Panc1 (cell line): ENCODE measurements at regions not wholly inside any gene's neighbourhood (a gene's known extent, or its start where the extent isn't known, plus 50 kb on each side); places are given as distances from the start of the nearest gene placed in this dataset.

Experiments used
- ATAC-seq: fragments of 200-7000 bp; cut with Tn5 transposase; 2 replicates; pipeline ENCODE4 v1.9.1; 2020; ENCODE audit warnings: mild to moderate bottlenecking, moderate library complexity
- BruUV-seq: library from RNA; stranded (reverse); fragments of 400-500 nt; replicated peaks from 2 replicates; lab custom pipeline; 2021; lab: Mats Ljungman, UMichigan
- CTCF ChIA-PET: fragments of 300-600 bp; sonication (Branson Sonifier 250); formaldehyde crosslinking; loops from one replicate; lab custom pipeline; 2022; ENCODE audit warnings: antibody characterized with exemption; lab: Charles Lee
- POLR2A ChIA-PET: fragments of 300-600 bp; sonication (Branson Sonifier 250); formaldehyde crosslinking; loops from one replicate; lab custom pipeline; 2022; ENCODE audit warnings: antibody characterized with exemption; lab: Charles Lee
- DNase-seq: peaks from one replicate; pipeline ENCODE4 v3.0.0-alpha.2; 2010; ENCODE audit warnings: low read depth, low spot score
- H3K27ac ChIP-seq: 2 replicates; pipeline ENCODE4 v1.5.1; 2011; ENCODE audit warnings: mild to moderate bottlenecking, low read length, inconsistent platforms
- H3K27me3 ChIP-seq: fragments of 200-500 bp; sonication (Bioruptor generic); 2 replicates; pipeline ENCODE4 v1.6.0; 2014; ENCODE audit warnings: low read length, inconsistent platforms; ENCODE audit not compliant: control insufficient read depth, insufficient read depth
- H3K36me3 ChIP-seq: fragments of 200-500 bp; sonication (Bioruptor generic); 2 replicates; pipeline ENCODE4 v1.5.1; 2014; ENCODE audit warnings: inconsistent platforms, mild to moderate bottlenecking, low read length, moderate library complexity; ENCODE audit not compliant: control insufficient read depth, insufficient read depth
- H3K4me1 ChIP-seq: 2 replicates; pipeline ENCODE4 v1.5.1; 2011; ENCODE audit warnings: inconsistent platforms, mild to moderate bottlenecking, low read length, moderate library complexity; ENCODE audit not compliant: control insufficient read depth, insufficient read depth
- H3K4me3 ChIP-seq, 2 experiments: 2 replicates each; pipeline ENCODE4 v1.5.1; 2011 to 2012; ENCODE audit warnings: low read depth in 2 of 2, low read length in 2 of 2, mild to moderate bottlenecking in 2 of 2, inconsistent platforms in 1 of 2, moderate library complexity in 1 of 2
- H3K9me3 ChIP-seq: fragments of 200-500 bp; sonication (Bioruptor generic); 2 replicates; pipeline ENCODE4 v1.5.1; 2014; ENCODE audit warnings: low read depth, mild to moderate bottlenecking, inconsistent platforms, low read length, moderate library complexity; ENCODE audit not compliant: control insufficient read depth, insufficient read depth
- CTCF ChIP-seq: fragments of 450-650 bp; IDR thresholded peaks from 2 replicates; pipeline ENCODE4 v1.5.1; 2017; ENCODE audit warnings: mild to moderate bottlenecking
- POLR2AphosphoS5 ChIP-seq: IDR thresholded peaks from 2 replicates; pipeline ENCODE4 v1.6.1; 2012; ENCODE audit warnings: mild to moderate bottlenecking, low read depth, low read length, moderate library complexity
- SIN3A ChIP-seq: IDR thresholded peaks from 2 replicates; pipeline ENCODE4 v1.6.1; 2012; ENCODE audit warnings: low read depth, mild to moderate bottlenecking, low read length, moderate library complexity, borderline replicate concordance; ENCODE audit not compliant: insufficient read depth
- TCF7L2 ChIP-seq: IDR thresholded peaks from 2 replicates; pipeline ENCODE4 v1.6.1; 2011; ENCODE audit warnings: mild to moderate bottlenecking, low read depth, low read length, inconsistent platforms
- in situ Hi-C: cut with HindIII; loops from 2 replicates; pipeline ENCODE4 v1.10.0; 2016; ENCODE audit warnings: low sequenced_read_pairs, low pct_unique_long_range_greater_than_20kb
- intact Hi-C: fragments of 100-400 bp; cut with micrococcal nuclease; formaldehyde crosslinking; loops from one replicate; pipeline ENCODE4 v1.10.0; 2022; ENCODE audit not compliant: unreplicated experiment
- TF ChIP-seq, protein P1 (sequence below), 2 experiments: IDR thresholded peaks; 2 replicates each; pipeline ENCODE4 v1.6.1; 2011 to 2012; ENCODE audit warnings: low read depth in 2 of 2, control low read depth in 1 of 2, low read length in 1 of 2, mild to moderate bottlenecking in 1 of 2, moderate library complexity in 1 of 2; ENCODE audit not compliant: insufficient read depth in 1 of 2

GRCh38 chr7:13433946-13434345, 555.5 kb downstream of the ETV1 start:
- ChIA-PET CTCF (no interaction called here), POLR2A (no interaction called here)
- H3K27me3 ChIP-seq: no peaks in the 10 kb centered on the region
- H3K4me1 ChIP-seq: no peaks in the 10 kb centered on the region
- TF ChIP-seq SIN3A (no peak), CTCF (no peak), TCF7L2 (no peak), POLR2AphosphoS5 (no peak)
- TF ChIP-seq, protein P1, sequence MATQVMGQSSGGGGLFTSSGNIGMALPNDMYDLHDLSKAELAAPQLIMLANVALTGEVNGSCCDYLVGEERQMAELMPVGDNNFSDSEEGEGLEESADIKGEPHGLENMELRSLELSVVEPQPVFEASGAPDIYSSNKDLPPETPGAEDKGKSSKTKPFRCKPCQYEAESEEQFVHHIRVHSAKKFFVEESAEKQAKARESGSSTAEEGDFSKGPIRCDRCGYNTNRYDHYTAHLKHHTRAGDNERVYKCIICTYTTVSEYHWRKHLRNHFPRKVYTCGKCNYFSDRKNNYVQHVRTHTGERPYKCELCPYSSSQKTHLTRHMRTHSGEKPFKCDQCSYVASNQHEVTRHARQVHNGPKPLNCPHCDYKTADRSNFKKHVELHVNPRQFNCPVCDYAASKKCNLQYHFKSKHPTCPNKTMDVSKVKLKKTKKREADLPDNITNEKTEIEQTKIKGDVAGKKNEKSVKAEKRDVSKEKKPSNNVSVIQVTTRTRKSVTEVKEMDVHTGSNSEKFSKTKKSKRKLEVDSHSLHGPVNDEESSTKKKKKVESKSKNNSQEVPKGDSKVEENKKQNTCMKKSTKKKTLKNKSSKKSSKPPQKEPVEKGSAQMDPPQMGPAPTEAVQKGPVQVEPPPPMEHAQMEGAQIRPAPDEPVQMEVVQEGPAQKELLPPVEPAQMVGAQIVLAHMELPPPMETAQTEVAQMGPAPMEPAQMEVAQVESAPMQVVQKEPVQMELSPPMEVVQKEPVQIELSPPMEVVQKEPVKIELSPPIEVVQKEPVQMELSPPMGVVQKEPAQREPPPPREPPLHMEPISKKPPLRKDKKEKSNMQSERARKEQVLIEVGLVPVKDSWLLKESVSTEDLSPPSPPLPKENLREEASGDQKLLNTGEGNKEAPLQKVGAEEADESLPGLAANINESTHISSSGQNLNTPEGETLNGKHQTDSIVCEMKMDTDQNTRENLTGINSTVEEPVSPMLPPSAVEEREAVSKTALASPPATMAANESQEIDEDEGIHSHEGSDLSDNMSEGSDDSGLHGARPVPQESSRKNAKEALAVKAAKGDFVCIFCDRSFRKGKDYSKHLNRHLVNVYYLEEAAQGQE (IDR thresholded peaks at IDR 0.05; ENCODE audit: insufficient read depth in 1 of 2, low read depth in 2 of 2, low read length in 1 of 2): no peak
- no TSS peak for BruUV-seq
- no peaks in the 10 kb centered on the region for H3K9me3 ChIP-seq
- no peak for DNase-seq
- no peak overlapping the region for H3K4me3 ChIP-seq
- in situ Hi-C loops (no loop called here), intact Hi-C loops (no loop called here)
- H3K36me3 ChIP-seq: no peaks in the 10 kb centered on the region
- no peak for ATAC-seq
- no peak overlapping the region for H3K27ac ChIP-seq

DNA sequence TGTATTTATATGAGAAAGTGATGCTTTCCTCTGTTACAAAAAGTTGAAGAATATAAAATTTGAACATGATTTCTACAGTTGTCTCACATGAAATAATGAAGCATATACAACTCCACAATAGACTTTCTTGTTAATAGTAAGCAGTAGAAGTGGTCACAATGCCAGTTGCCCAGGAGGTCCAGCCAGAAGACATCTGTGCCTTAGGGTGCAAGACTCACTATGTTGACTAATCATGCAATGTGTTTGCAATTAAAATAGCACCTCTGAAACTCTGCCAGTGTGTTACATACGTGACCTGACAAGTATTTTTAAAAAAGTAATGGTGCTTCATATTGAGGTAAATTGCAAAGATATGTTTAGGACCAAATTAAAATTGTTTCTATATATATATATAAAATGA, 547.2 kb downstream of the ETV1 start:
- BruUV-seq: no TSS peak
- intact Hi-C loops: no loop called here
- ATAC-seq (no peak), DNase-seq (no peak)
- ChIA-PET CTCF (no interaction called here), POLR2A (no interaction called here)
- Histone ChIP-seq H3K9me3 (no peaks in the 10 kb centered on the region; the same call in 1 of the 2 replicates), H3K27me3 (no peaks in the 10 kb centered on the region), H3K36me3 (no peaks in the 10 kb centered on the region), H3K4me1 (no peaks in the 10 kb centered on the region), H3K27ac (no peak overlapping the region), H3K4me3 (no peak overlapping the region)
- no peak for TF ChIP-seq POLR2AphosphoS5
- TF ChIP-seq CTCF: no peak
- no peak for TF ChIP-seq TCF7L2
- TF ChIP-seq, protein P1 (IDR thresholded peaks at IDR 0.05; ENCODE audit: insufficient read depth in 1 of 2, low read depth in 2 of 2, low read length in 1 of 2): no peak
- TF ChIP-seq SIN3A: no peak
- in situ Hi-C loops: no loop called here
